Effector memory CD8-positive, alpha-beta T cell (primary cell): ENCODE measurements at regions not wholly inside any gene's neighbourhood (a gene's known extent, or its start where the extent isn't known, plus 50 kb on each side); places are given as distances from the start of the nearest gene placed in this dataset.
A peak's percentile ranks its signal among the peaks of the same experiment; 100 is the strongest.

Source experiments
- ATAC-seq: fragments of 150-1000 bp; cut with Tn5 transposase; replicated peaks from 2 replicates; pipeline ENCODE4 v1.10.0; 2021; ENCODE audit warnings: mild to moderate bottlenecking, moderate library complexity
- DNase-seq, 3 experiments: peaks; one replicate each; pipeline ENCODE4 v3.0.0; 2021
- H3K27ac Mint-ChIP-seq, 2 donors: one replicate each; pipeline ENCODE4 v1.8.0; 2022; ENCODE audit warnings: mild to moderate bottlenecking in 2 of 2, mixed read lengths in 2 of 2, moderate library complexity in 2 of 2
- H3K27me3 Mint-ChIP-seq, 2 donors: one replicate each; pipeline ENCODE4 v1.8.0; 2022; ENCODE audit warnings: mixed read lengths in 2 of 2
- H3K36me3 Mint-ChIP-seq: one replicate; pipeline ENCODE4 v1.8.0; 2022; ENCODE audit warnings: mild to moderate bottlenecking, moderate library complexity, mixed read lengths; ENCODE audit not compliant: insufficient read depth
- H3K4me1 Mint-ChIP-seq, 2 donors: one replicate each; pipeline ENCODE4 v1.8.0; 2022; ENCODE audit warnings: low read depth in 2 of 2, mixed read lengths in 2 of 2
- H3K4me3 Mint-ChIP-seq, 2 donors: one replicate each; pipeline ENCODE4 v1.8.0; 2022; ENCODE audit warnings: mild to moderate bottlenecking in 2 of 2, mixed read lengths in 2 of 2, moderate library complexity in 2 of 2
- H3K9me3 Mint-ChIP-seq, 2 donors: one replicate each; pipeline ENCODE4 v1.8.0; 2022; ENCODE audit warnings: mixed read lengths in 2 of 2

DNA sequence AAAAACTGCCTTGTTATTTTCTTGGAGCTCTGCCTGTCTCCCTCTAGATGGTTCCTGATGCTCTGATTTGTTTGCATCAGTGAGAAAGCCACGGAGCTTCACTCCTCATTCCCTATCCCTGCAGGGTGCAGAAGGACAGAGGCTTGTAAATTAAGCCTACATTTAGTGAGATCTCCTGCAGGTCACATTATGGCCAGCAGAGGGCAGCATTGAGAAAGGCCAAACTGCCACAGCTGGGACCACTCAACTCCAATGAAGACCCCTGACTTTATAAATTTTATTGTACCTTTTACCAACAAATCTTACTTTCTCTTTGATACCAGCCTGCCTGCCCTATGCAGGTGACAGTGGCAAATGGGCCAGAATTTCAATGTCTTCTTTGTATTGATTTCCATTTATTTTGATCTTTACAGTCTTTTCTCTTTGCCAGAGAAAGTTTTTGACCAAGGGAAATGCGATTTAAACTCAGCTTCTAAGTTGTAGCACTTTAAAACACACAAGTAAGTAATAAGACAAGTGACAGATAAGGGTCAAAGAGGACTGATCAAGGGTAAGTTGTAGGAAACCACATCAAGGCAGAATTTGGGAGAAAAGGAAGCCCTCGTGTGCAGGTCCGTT, 1029.1 kb upstream of the KLHL29 start:
- H3K27me3 Mint-ChIP-seq, result no peaks in the 10 kb centered on the region
- H3K36me3 Mint-ChIP-seq, result no peaks in the 10 kb centered on the region
- ATAC-seq, result no peak
- H3K4me3 Mint-ChIP-seq, result no peak overlapping the region
- no peak overlapping the region for H3K27ac Mint-ChIP-seq
- peak; percentile 0 to 1 (median 1) for DNase-seq
- peaks cover 12% of the 10 kb centered on the region in 2 donors for H3K9me3 Mint-ChIP-seq
- H3K4me1 Mint-ChIP-seq, result no peaks in the 10 kb centered on the region

GRCh38 chr2:22359071-22359672, 1025.8 kb upstream of the KLHL29 start:
- DNase-seq (no peak), ATAC-seq (no peak)
- Mint-ChIP-seq H3K36me3 (no peaks in the 10 kb centered on the region), H3K27ac (no peak overlapping the region), H3K4me1 (no peaks in the 10 kb centered on the region), H3K4me3 (no peak overlapping the region), H3K27me3 (no peaks in the 10 kb centered on the region), H3K9me3 (peaks cover 19 to 20% of the 10 kb centered on the region in 2 donors)

DNA sequence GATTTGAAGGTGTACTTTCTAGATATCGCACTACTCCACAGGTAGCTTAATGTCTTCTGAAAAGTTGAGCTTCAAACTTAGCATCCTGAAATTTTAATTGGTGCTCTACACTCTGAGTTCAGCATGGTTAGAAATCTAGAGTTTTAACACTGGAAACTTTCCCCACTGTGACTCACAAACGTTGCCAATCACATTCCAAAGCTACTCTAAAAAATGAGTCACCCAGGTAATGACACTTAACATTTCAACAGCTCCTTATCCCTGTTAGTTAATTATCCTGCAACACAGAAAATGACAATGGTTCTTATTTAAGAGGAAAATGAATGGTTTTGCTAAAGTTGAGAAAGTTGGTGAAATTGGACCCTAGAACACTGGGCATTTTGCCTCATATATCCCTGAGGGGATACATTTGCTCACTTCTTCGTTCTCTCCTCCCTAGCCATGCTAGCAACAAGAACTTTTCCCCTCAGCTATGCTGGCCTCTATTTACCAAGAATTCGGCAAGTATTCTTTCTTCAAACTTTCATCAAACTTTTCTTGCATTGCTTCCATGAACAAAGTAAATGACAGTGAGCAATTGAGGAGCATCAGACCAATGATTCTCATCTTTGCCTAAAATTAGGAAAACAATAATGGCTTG, 1024.1 kb upstream of the KLHL29 start:
- H3K27me3 Mint-ChIP-seq, result no peaks in the 10 kb centered on the region
- H3K9me3 Mint-ChIP-seq, result peaks cover 16 to 18% of the 10 kb centered on the region in 2 donors
- DNase-seq, result no peak
- H3K27ac Mint-ChIP-seq, result no peak overlapping the region
- H3K36me3 Mint-ChIP-seq, result no peaks in the 10 kb centered on the region
- no peaks in the 10 kb centered on the region for H3K4me1 Mint-ChIP-seq
- no peak overlapping the region for H3K4me3 Mint-ChIP-seq
- no peak for ATAC-seq

- ATAC-seq (no peak), DNase-seq (no peak)
- no peaks in the 10 kb centered on the region for H3K4me1 Mint-ChIP-seq
- no peak overlapping the region for H3K4me3 Mint-ChIP-seq
- no peaks in the 10 kb centered on the region for H3K27me3 Mint-ChIP-seq
- H3K36me3 Mint-ChIP-seq, result no peaks in the 10 kb centered on the region
- no peak overlapping the region for H3K27ac Mint-ChIP-seq
- peaks cover 15 to 18% of the 10 kb centered on the region in 2 donors for H3K9me3 Mint-ChIP-seq
Observed at GRCh38 chr2:22361571-22361970, 1023.4 kb upstream of the KLHL29 start.

GRCh38 chr2:22375096-22375495, 1009.9 kb upstream of the KLHL29 start:
- ATAC-seq (no peak), DNase-seq (no peak)
- no peaks in the 10 kb centered on the region for H3K36me3 Mint-ChIP-seq
- H3K4me1 Mint-ChIP-seq, result no peaks in the 10 kb centered on the region
- H3K27me3 Mint-ChIP-seq, result no peaks in the 10 kb centered on the region
- H3K4me3 Mint-ChIP-seq, result no peak overlapping the region
- no peak overlapping the region for H3K27ac Mint-ChIP-seq
- H3K9me3 Mint-ChIP-seq, result peaks cover 13 to 20% of the 10 kb centered on the region in 2 donors

- Mint-ChIP-seq H3K4me1 (no peaks in the 10 kb centered on the region), H3K27me3 (no peaks in the 10 kb centered on the region), H3K36me3 (no peaks in the 10 kb centered on the region), H3K4me3 (no peak overlapping the region), H3K9me3 (peaks cover 5 to 9% of the 10 kb centered on the region in 2 donors), H3K27ac (no peak overlapping the region)
- DNase-seq, result no peak
- no peak for ATAC-seq
Observed at GRCh38 chr2:22377268-22377667, 1007.7 kb upstream of the KLHL29 start.

DNA sequence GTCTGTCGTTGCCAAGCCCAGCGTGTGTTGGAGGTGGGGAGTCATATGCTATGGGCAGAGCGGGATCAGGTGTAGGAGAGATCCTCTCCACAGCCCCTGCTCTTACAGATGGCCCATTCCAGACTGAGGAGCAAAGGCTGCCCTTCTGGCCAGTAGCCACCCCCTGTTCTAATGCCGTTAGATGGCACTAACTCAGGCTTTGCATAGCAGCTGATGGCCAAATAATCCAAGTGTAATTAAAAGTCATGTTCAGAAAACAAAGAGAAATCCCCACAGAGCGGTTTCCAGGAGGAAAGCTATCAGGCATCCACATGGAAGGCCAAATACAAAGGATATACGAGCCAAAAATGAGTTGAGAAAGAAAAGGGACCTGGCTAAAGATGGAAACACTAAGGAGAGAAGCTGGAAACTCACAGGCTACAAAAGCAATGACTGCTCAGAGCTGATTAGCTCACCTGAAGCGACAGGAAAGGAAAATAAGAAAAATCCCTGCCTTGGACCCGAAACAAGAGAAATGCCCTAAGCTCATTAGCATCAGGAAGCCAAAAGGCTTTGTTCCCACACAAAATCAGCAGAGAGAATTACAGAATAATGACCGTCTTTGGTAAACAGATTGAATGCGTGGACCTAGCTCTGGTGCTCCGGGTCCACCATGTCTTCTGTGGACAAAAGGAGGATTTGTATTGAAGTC, 1002.4 kb upstream of the KLHL29 start:
- ATAC-seq (no peak), DNase-seq (no peak)
- no peak overlapping the region for H3K27ac Mint-ChIP-seq
- H3K9me3 Mint-ChIP-seq, result peaks cover 5 to 10% of the 10 kb centered on the region in 2 donors
- H3K36me3 Mint-ChIP-seq, result no peaks in the 10 kb centered on the region
- H3K4me3 Mint-ChIP-seq, result no peak overlapping the region
- no peaks in the 10 kb centered on the region for H3K27me3 Mint-ChIP-seq
- no peaks in the 10 kb centered on the region for H3K4me1 Mint-ChIP-seq

GRCh38 chr2:22397847-22398246, 987.1 kb upstream of the KLHL29 start:
- DNase-seq (no peak), ATAC-seq (no peak)
- Mint-ChIP-seq H3K9me3 (peaks cover 7 to 21% of the 10 kb centered on the region in 2 donors), H3K27ac (no peak overlapping the region), H3K36me3 (no peaks in the 10 kb centered on the region), H3K27me3 (no peaks in the 10 kb centered on the region), H3K4me1 (no peaks in the 10 kb centered on the region), H3K4me3 (no peak overlapping the region)

DNA sequence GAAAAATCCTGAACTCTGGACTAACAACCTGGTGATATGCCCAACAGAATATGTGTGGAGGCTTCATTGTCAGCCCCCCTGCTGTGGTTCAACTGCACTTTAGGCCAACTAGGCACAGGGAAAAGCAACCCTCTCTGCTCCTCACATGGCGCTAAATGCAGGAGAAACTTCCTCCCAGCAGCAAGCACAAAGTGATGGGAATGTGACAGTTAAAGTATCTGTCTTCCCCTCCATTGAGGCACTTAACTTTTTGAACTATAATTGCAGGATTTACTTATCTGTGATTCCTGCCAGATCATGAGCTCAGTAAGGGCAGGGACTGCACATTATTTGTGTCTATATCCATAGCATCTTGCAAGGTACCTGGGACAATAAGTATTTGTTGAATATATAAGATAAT, 981.2 kb upstream of the KLHL29 start:
- no peak overlapping the region for H3K27ac Mint-ChIP-seq
- ATAC-seq (no peak), DNase-seq (no peak)
- H3K27me3 Mint-ChIP-seq, result no peaks in the 10 kb centered on the region
- no peaks in the 10 kb centered on the region for H3K4me1 Mint-ChIP-seq
- H3K4me3 Mint-ChIP-seq, result no peak overlapping the region
- H3K36me3 Mint-ChIP-seq, result no peaks in the 10 kb centered on the region
- peaks cover 11 to 49% of the 10 kb centered on the region in 2 donors for H3K9me3 Mint-ChIP-seq

DNA sequence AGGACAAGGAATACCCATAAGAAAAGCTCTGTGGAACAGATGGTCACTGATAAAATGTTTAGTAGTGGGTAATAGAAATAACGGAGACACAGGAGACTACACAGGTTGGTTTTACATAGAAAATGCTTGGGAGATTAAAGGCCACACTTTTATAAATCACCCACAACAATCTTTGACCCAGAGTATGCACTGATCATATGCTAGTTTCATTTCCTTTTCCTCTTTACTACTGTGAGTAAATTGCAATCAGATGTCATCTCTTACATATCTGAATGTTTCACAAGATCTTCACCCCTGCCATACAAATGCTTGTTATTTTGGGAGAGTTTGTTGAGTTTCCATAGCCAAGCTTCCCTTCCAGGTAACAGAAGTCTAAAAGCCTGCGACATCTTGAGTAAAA, 978.4 kb upstream of the KLHL29 start:
- Mint-ChIP-seq H3K4me3 (no peak overlapping the region), H3K36me3 (no peaks in the 10 kb centered on the region), H3K9me3 (peaks cover 11 to 36% of the 10 kb centered on the region in 2 donors), H3K27ac (no peak overlapping the region), H3K4me1 (no peaks in the 10 kb centered on the region), H3K27me3 (no peaks in the 10 kb centered on the region)
- DNase-seq (no peak), ATAC-seq (no peak)

DNA sequence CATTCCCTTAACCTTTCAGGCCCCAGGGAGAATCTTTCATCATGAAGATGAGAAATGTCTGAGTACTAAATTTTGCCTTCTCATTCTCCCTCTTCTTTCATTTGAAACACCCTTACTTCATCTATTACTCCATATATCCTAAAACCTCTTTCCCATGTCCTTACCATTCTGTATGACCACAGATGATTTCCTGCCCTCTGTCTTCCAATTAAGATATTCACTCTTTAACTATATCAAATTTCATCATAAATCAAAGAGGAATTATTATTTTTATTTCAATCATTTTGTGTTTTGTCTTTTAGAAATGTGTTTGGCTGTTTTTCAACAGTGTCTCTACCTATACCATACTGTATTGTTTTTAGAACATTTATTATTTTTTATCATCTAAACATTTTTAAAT, 964.9 kb upstream of the KLHL29 start:
- Mint-ChIP-seq H3K36me3 (no peaks in the 10 kb centered on the region), H3K9me3 (peaks cover 8 to 19% of the 10 kb centered on the region in 2 donors), H3K27me3 (no peaks in the 10 kb centered on the region), H3K4me1 (no peaks in the 10 kb centered on the region), H3K4me3 (no peak overlapping the region), H3K27ac (no peak overlapping the region)
- ATAC-seq, result no peak
- no peak for DNase-seq

GRCh38 chr2:22442051-22442450, 942.9 kb upstream of the KLHL29 start:
- Mint-ChIP-seq H3K36me3 (no peaks in the 10 kb centered on the region), H3K27ac (no peak overlapping the region), H3K27me3 (no peaks in the 10 kb centered on the region), H3K4me1 (no peaks in the 10 kb centered on the region), H3K9me3 (peaks cover 7 to 19% of the 10 kb centered on the region in 2 donors), H3K4me3 (no peak overlapping the region)
- no peak for DNase-seq
- no peak for ATAC-seq

DNA sequence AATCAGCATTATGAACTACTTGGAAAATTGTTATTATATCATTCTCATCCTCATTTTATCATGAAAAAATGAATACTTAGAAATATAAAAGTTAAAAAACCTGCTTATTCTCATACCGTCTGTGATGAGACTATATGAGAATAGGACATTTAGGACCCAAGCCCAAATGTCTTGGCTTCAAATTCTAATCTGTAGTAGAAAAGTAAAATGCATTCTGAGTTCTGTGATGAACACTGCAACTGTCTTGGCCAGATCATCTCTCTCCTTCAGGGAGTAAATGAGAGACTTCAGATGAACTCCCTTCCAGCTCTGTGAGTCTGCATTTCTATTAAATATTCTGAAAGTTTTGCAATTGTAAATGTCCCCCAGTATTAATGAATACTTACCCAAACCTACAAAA, 940.7 kb upstream of the KLHL29 start:
- ATAC-seq (no peak), DNase-seq (no peak)
- H3K36me3 Mint-ChIP-seq, result no peaks in the 10 kb centered on the region
- no peak overlapping the region for H3K27ac Mint-ChIP-seq
- no peak overlapping the region for H3K4me3 Mint-ChIP-seq
- H3K9me3 Mint-ChIP-seq, result peaks cover 5 to 19% of the 10 kb centered on the region in 2 donors
- H3K4me1 Mint-ChIP-seq, result no peaks in the 10 kb centered on the region
- H3K27me3 Mint-ChIP-seq, result no peaks in the 10 kb centered on the region

GRCh38 chr2:22449696-22450095, 935.3 kb upstream of the KLHL29 start:
- no peak for ATAC-seq
- no peak for DNase-seq
- Mint-ChIP-seq H3K36me3 (no peaks in the 10 kb centered on the region), H3K4me1 (no peaks in the 10 kb centered on the region), H3K9me3 (peaks cover 4 to 18% of the 10 kb centered on the region in 2 donors), H3K4me3 (no peak overlapping the region), H3K27ac (no peak overlapping the region), H3K27me3 (no peaks in the 10 kb centered on the region)
